Skeletal muscle tissue (tissue), 3 donors: ENCODE measurements at regions not wholly inside any gene's neighbourhood (a gene's known extent, or its start where the extent isn't known, plus 50 kb on each side); places are given as distances from the start of the nearest gene placed in this dataset.

Experiments
- H3K27ac ChIP-seq: one replicate; pipeline ENCODE4 v1.7.0; 2013; ENCODE audit warnings: mild to moderate bottlenecking, low read depth, low read length, inconsistent platforms
- H3K27me3 ChIP-seq, 3 donors: one replicate each; pipeline ENCODE4 v1.7.0; 2013; ENCODE audit warnings: low read length in 3 of 3; ENCODE audit not compliant: control insufficient read depth in 3 of 3, insufficient read depth in 3 of 3
- H3K36me3 ChIP-seq, 3 donors: one replicate each; pipeline ENCODE4 v1.7.0; 2013; ENCODE audit warnings: low read length in 3 of 3; ENCODE audit not compliant: control insufficient read depth in 3 of 3, insufficient read depth in 3 of 3
- H3K4me1 ChIP-seq, 3 donors: one replicate each; pipeline ENCODE4 v1.7.0; 2013; ENCODE audit warnings: low read length in 3 of 3, mild to moderate bottlenecking in 3 of 3; ENCODE audit not compliant: control insufficient read depth in 3 of 3, insufficient read depth in 3 of 3
- H3K4me3 ChIP-seq, 3 donors: one replicate each; pipeline ENCODE4 v1.7.0; 2013; ENCODE audit warnings: low read length in 3 of 3
- H3K9ac ChIP-seq, 3 donors: one replicate each; pipeline ENCODE4 v1.7.0; 2013; ENCODE audit warnings: low read length in 3 of 3, mild to moderate bottlenecking in 3 of 3, moderate library complexity in 2 of 3, low read depth in 1 of 3
- H3K9me3 ChIP-seq, 3 donors: one replicate each; pipeline ENCODE4 v1.7.0; 2013; ENCODE audit warnings: low read length in 3 of 3; ENCODE audit not compliant: control insufficient read depth in 3 of 3
- donor health status: Osteomylitis.

GRCh38 chr5:2615917-2616316 is 135.6 kb downstream of the IRX2 start:
- H3K9ac ChIP-seq, result no peak overlapping the region
- no peaks in the 10 kb centered on the region for H3K4me1 ChIP-seq
- H3K4me3 ChIP-seq, result no peak overlapping the region
- no peaks in the 10 kb centered on the region for H3K36me3 ChIP-seq
- H3K9me3 ChIP-seq, result peaks cover 0 to 2% (median under 1%) of the 10 kb centered on the region in 3 donors
- H3K27me3 ChIP-seq, result peaks cover 0 to 8% (median 0%) of the 10 kb centered on the region in 3 donors
- H3K27ac ChIP-seq, result no peak overlapping the region

- H3K4me3 ChIP-seq, result no peak overlapping the region
- H3K4me1 ChIP-seq, result no peaks in the 10 kb centered on the region
- H3K9me3 ChIP-seq, result peaks cover 0 to 2% (median 0%) of the 10 kb centered on the region in 3 donors
- H3K36me3 ChIP-seq, result no peaks in the 10 kb centered on the region
- no peak overlapping the region for H3K9ac ChIP-seq
- H3K27me3 ChIP-seq, result peaks cover 0 to 8% (median 0%) of the 10 kb centered on the region in 3 donors
- H3K27ac ChIP-seq, result no peak overlapping the region
These were observed 136.9 kb downstream of the IRX2 start for GRCh38 chr5:2614571-2614970.

GRCh38 chr5:2611659-2612058 is 139.8 kb downstream of the IRX2 start:
- H3K27ac ChIP-seq, result no peak overlapping the region
- H3K4me3 ChIP-seq, result no peak overlapping the region
- H3K27me3 ChIP-seq, result peaks cover 0 to 8% (median 0%) of the 10 kb centered on the region in 3 donors
- H3K9me3 ChIP-seq, result peaks cover 0 to 1% (median 0%) of the 10 kb centered on the region in 3 donors
- no peaks in the 10 kb centered on the region for H3K36me3 ChIP-seq
- H3K9ac ChIP-seq, result no peak overlapping the region
- no peaks in the 10 kb centered on the region for H3K4me1 ChIP-seq

DNA sequence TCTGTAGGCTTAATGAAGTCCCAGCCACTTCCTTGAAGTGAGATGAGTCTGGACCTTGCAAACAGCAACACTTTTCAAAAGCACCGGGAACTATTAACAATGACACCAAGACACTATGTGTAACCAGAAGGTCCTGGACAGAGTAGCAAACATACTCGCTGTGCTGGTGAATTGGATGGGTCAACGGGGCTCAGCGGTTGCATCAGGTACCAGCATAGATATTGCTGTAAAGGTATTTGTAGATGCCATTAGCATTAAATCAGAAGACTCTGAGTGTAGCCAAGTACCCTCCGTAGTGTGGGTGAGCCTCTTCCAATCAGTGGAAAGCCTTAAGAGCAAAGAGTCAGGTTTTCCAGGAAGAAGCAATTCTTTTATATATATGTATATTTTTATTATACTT is 140.5 kb downstream of the IRX2 start:
- Histone ChIP-seq H3K27ac (no peak overlapping the region), H3K4me3 (no peak overlapping the region), H3K36me3 (no peaks in the 10 kb centered on the region), H3K4me1 (no peaks in the 10 kb centered on the region), H3K27me3 (peaks cover 0 to 8% (median 0%) of the 10 kb centered on the region in 3 donors), H3K9ac (no peak overlapping the region), H3K9me3 (no peaks in the 10 kb centered on the region)

DNA sequence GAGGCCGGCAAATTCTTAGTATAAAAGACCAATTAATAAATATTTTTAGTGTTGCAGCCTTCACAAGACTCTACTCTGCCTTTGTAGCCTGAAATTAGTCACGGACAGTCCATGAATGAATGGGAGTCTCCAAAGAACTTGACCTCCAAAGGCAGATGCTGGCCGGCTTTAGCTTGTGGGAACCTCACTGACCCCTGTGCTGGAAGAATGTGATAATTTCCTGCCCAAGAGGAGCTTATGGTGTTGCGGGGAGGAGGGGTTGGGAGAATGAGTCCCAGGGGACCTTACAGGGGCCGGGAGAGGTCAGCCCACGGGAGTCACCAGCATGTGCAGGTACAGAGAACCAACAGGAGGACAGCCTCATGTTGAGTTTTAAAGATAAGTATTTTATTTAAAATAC is 143.1 kb downstream of the IRX2 start:
- H3K27me3 ChIP-seq, result peaks cover 0 to 3% (median 0%) of the 10 kb centered on the region in 3 donors
- H3K9me3 ChIP-seq, result no peaks in the 10 kb centered on the region
- no peak overlapping the region for H3K27ac ChIP-seq
- no peak overlapping the region for H3K9ac ChIP-seq
- H3K4me1 ChIP-seq, result no peaks in the 10 kb centered on the region
- no peak overlapping the region for H3K4me3 ChIP-seq
- no peaks in the 10 kb centered on the region for H3K36me3 ChIP-seq

- Histone ChIP-seq H3K36me3 (no peaks in the 10 kb centered on the region), H3K27me3 (no peaks in the 10 kb centered on the region), H3K4me3 (no peak overlapping the region), H3K4me1 (no peaks in the 10 kb centered on the region), H3K9ac (no peak overlapping the region), H3K9me3 (no peaks in the 10 kb centered on the region), H3K27ac (no peak overlapping the region)
These were observed 143.9 kb downstream of the IRX2 start for GRCh38 chr5:2607598-2607997.

DNA sequence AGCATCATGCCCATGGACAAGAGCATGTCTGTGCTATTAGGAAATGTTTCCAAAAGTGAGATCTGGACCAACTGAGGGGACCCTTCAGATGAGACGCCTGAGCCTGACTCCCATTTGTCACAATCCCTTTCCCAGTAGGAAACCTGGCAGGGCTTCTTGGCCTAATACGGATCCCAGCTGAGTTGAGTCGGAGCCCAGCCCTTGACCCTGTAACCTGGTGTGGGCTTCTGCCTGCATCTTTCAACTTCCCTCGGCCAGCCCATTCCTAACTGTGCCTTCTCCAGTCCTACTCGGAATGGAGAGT is 148.3 kb downstream of the IRX2 start:
- no peak overlapping the region for H3K4me3 ChIP-seq
- no peaks in the 10 kb centered on the region for H3K4me1 ChIP-seq
- H3K36me3 ChIP-seq, result no peaks in the 10 kb centered on the region
- H3K27me3 ChIP-seq, result no peaks in the 10 kb centered on the region
- H3K27ac ChIP-seq, result no peak overlapping the region
- no peak overlapping the region for H3K9ac ChIP-seq
- no peaks in the 10 kb centered on the region for H3K9me3 ChIP-seq

DNA sequence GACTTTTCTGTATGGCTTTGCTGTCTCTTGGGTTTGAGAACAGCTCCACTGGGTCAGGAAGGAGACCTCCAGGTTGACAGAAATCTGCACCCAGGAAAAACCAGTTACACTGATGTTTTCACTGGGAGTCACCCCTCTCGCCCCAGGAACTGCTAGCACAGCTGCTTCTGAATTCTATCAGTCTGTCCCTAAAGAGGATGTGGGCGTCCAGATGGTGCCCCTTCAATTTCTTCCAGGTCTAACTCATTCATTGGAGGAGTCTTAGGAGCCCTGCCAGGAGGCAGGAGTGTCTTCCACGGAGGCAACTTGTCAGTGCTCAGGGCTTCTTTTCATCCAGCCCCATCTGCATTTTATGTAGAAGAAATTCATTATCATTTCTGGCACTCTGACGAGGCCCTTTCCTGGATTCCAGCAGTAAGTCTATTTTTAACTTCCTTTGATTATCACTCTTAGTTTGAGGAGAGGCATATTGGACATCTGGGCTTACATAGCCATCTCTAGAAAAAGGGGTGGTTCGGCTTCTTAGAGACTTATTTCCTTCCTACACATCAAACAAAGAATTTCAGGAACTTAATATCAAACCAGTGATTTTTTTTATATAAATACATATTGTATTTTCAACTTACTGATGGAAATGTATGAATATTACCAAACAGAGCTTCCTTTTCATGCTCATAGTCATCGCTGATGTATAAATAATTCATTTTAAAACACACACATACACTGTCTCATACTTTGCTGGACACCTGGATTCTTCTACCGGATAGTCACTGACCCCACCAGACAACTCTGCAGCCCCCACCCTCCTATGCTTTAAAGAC is 148.8 kb downstream of the IRX2 start:
- Histone ChIP-seq H3K27me3 (no peaks in the 10 kb centered on the region), H3K9me3 (no peaks in the 10 kb centered on the region), H3K36me3 (no peaks in the 10 kb centered on the region), H3K4me1 (no peaks in the 10 kb centered on the region), H3K4me3 (no peak overlapping the region), H3K27ac (no peak overlapping the region), H3K9ac (no peak overlapping the region)

DNA sequence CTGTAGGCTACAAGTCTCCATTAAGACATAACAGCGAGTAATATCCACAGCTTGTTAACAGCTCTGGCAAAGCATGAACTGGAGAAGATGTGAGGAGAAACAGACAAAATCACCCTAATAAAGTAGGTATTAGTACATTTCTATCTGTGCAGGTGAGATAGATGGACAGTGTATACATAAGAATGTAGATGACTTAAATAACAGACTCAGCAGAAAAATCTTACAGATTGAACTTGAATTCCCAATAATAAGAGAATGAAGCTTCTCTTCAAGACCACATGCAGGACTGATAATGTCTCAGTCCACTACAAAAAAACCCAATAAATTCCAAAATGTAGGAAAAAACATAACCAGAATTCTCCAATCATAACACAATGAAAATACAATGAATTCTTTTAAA is 153.0 kb downstream of the IRX2 start:
- H3K27ac ChIP-seq, result no peak overlapping the region
- H3K27me3 ChIP-seq, result peaks cover 0 to 2% (median 0%) of the 10 kb centered on the region in 3 donors
- no peaks in the 10 kb centered on the region for H3K9me3 ChIP-seq
- no peak overlapping the region for H3K4me3 ChIP-seq
- H3K9ac ChIP-seq, result no peak overlapping the region
- H3K4me1 ChIP-seq, result no peaks in the 10 kb centered on the region
- no peaks in the 10 kb centered on the region for H3K36me3 ChIP-seq

- Histone ChIP-seq H3K4me1 (no peaks in the 10 kb centered on the region), H3K9ac (no peak overlapping the region), H3K27ac (no peak overlapping the region), H3K27me3 (peaks cover 0 to 2% (median 0%) of the 10 kb centered on the region in 3 donors), H3K9me3 (no peaks in the 10 kb centered on the region), H3K36me3 (no peaks in the 10 kb centered on the region), H3K4me3 (no peak overlapping the region)
These were observed 156.8 kb downstream of the IRX2 start for GRCh38 chr5:2594701-2595100.
